WTC11 (cell line): ENCODE measurements at regions not wholly inside any gene's neighbourhood (a gene's known extent, or its start where the extent isn't known, plus 50 kb on each side); places are given as distances from the start of the nearest gene placed in this dataset.
"Not testable (repeated sequence)": the region's sequence is repeated elsewhere in the genome, so short reads cannot be mapped to it uniquely, and the experiment has no call there.

Experiments used
- ATAC-seq: fragments of 200-7000 bp; cut with Tn5 transposase; 2 replicates; pipeline ENCODE4 v1.10.0; 2021; ENCODE audit warnings: mild to moderate bottlenecking, moderate library complexity
- CTCF ChIA-PET: fragments of 300-600 bp; sonication (Branson Sonifier 250); formaldehyde crosslinking; loops from one replicate; lab custom pipeline; 2021; ENCODE audit warnings: antibody characterized with exemption; lab: Charles Lee
- POLR2A ChIA-PET: fragments of 350-600 bp; sonication (Branson Sonifier 250); formaldehyde crosslinking; loops from one replicate; lab custom pipeline; 2021; ENCODE audit warnings: antibody characterized with exemption; lab: Charles Lee
- DNase-seq: peaks from one replicate; pipeline ENCODE4 v3.0.0; 2021; ENCODE audit warnings: low spot score
- H3K27ac Mint-ChIP-seq: 2 replicates; pipeline ENCODE4 v1.8.0; 2021; ENCODE audit warnings: mixed read lengths
- H3K27me3 Mint-ChIP-seq: 2 replicates; pipeline ENCODE4 v1.8.0; 2021; ENCODE audit warnings: low read depth, mild to moderate bottlenecking, moderate library complexity, mixed read lengths
- H3K36me3 Mint-ChIP-seq: 2 replicates; pipeline ENCODE4 v1.8.0; 2021; ENCODE audit warnings: mixed read lengths
- H3K4me1 Mint-ChIP-seq: 2 replicates; pipeline ENCODE4 v1.8.0; 2022; ENCODE audit warnings: mixed read lengths
- H3K4me3 Mint-ChIP-seq: 2 replicates; pipeline ENCODE4 v1.8.0; 2021; ENCODE audit warnings: mild to moderate bottlenecking, moderate library complexity, mixed read lengths
- H3K9me3 Mint-ChIP-seq: 2 replicates; pipeline ENCODE4 v1.8.0; 2021; ENCODE audit warnings: mixed read lengths
- CTCF ChIP-seq: fragments of 200-600 bp; IDR thresholded peaks from 2 replicates; pipeline ENCODE4 v1.8.0; 2022; ENCODE audit warnings: antibody characterized with exemption
- E2F1 ChIP-seq: sonication (generic); formaldehyde crosslinking; IDR thresholded peaks from 2 replicates; pipeline ENCODE4 v1.8.0; 2022; ENCODE audit warnings: mild to moderate bottlenecking, missing genetic modification reagents
- ETV6 ChIP-seq: sonication (generic); formaldehyde crosslinking; IDR thresholded peaks from 2 replicates; pipeline ENCODE4 v1.8.1; 2022; ENCODE audit warnings: mild to moderate bottlenecking, missing genetic modification reagents
- TEAD1 ChIP-seq: sonication (generic); formaldehyde crosslinking; IDR thresholded peaks from 2 replicates; pipeline ENCODE4 v1.8.0; 2022; ENCODE audit warnings: mild to moderate bottlenecking, missing genetic modification reagents
- USF1 ChIP-seq: sonication (generic); formaldehyde crosslinking; IDR thresholded peaks from 2 replicates; pipeline ENCODE4 v1.8.0; 2022; ENCODE audit warnings: mild to moderate bottlenecking, missing genetic modification reagents
- ZBTB43 ChIP-seq: sonication (generic); formaldehyde crosslinking; IDR thresholded peaks from 2 replicates; pipeline ENCODE4 v1.8.1; 2023; ENCODE audit warnings: mild to moderate bottlenecking, missing genetic modification reagents
- ZMAT4 ChIP-seq: fragments of 250-450 bp; sonication (Bioruptor Pico); IDR thresholded peaks from 2 replicates; pipeline ENCODE4 v1.9.0; 2021; ENCODE audit warnings: mild to moderate bottlenecking

- H3K4me3 Mint-ChIP-seq: no peak overlapping the region
- CTCF ChIA-PET: no interaction called here
- POLR2A ChIA-PET: interaction anchor here (0.7 kb wide), 1 partner anchor 853 kb away, joined by 3 read pairs; no protein-coding TSS in a partner anchor
- DNase-seq (no peak), ATAC-seq (no peak)
- TF ChIP-seq CTCF: no peak
- TF ChIP-seq ETV6 (CRISPR knock-in tag): no peak
- no peak for TF ChIP-seq USF1
- TF ChIP-seq ZBTB43 (CRISPR knock-in tag): no peak
- H3K9me3 Mint-ChIP-seq: peaks cover 15% of the 10 kb centered on the region
- no peaks in the 10 kb centered on the region for H3K27me3 Mint-ChIP-seq
- H3K27ac Mint-ChIP-seq: no peak overlapping the region
- H3K4me1 Mint-ChIP-seq: no peaks in the 10 kb centered on the region
- no peaks in the 10 kb centered on the region for H3K36me3 Mint-ChIP-seq
Observed at GRCh38 chr4:188737251-188738002, 598.2 kb downstream of the TRIML1 start.

- H3K4me3 Mint-ChIP-seq, H3K4me1 Mint-ChIP-seq, H3K27ac Mint-ChIP-seq, POLR2A ChIA-PET, H3K36me3 Mint-ChIP-seq, CTCF ChIA-PET, H3K27me3 Mint-ChIP-seq: not testable (repeated sequence)
- ATAC-seq (peak; percentile 39; the same call in 1 of the 2 replicates), DNase-seq (peak; percentile 13)
- peaks cover 14% of the 10 kb centered on the region for H3K9me3 Mint-ChIP-seq
Observed at GRCh38 chr4:188738290-188738689, 599.0 kb downstream of the TRIML1 start.

- ATAC-seq, H3K4me3 Mint-ChIP-seq, H3K4me1 Mint-ChIP-seq, POLR2A ChIA-PET, H3K36me3 Mint-ChIP-seq, DNase-seq, CTCF ChIA-PET, H3K9me3 Mint-ChIP-seq, H3K27ac Mint-ChIP-seq, H3K27me3 Mint-ChIP-seq: not testable (repeated sequence)
Observed at GRCh38 chr4:188740172-188740571, 600.9 kb downstream of the TRIML1 start.

- DNase-seq, CTCF ChIA-PET, H3K27me3 Mint-ChIP-seq, H3K27ac Mint-ChIP-seq, H3K36me3 Mint-ChIP-seq, H3K4me3 Mint-ChIP-seq, POLR2A ChIA-PET, H3K9me3 Mint-ChIP-seq, H3K4me1 Mint-ChIP-seq: not testable (repeated sequence)
- peak; percentile 76 for ATAC-seq
Observed at GRCh38 chr4:188740791-188741190, 601.5 kb downstream of the TRIML1 start.

- Mint-ChIP-seq H3K4me3 (no peak overlapping the region), H3K36me3 (peaks cover 23% of the 10 kb centered on the region), H3K27me3 (no peaks in the 10 kb centered on the region), H3K4me1 (no peaks in the 10 kb centered on the region), H3K9me3 (peaks cover 48% of the 10 kb centered on the region), H3K27ac (no peak overlapping the region)
- no peak for TF ChIP-seq TEAD1 (CRISPR knock-in tag)
- TF ChIP-seq E2F1 (CRISPR knock-in tag): no peak
- TF ChIP-seq ZMAT4 (CRISPR knock-in tag): no peak
- CTCF ChIA-PET: no interaction called here
- POLR2A ChIA-PET: no interaction called here
- ATAC-seq (no peak), DNase-seq (no peak)
Observed at GRCh38 chr4:188754372-188755002, 615.2 kb downstream of the TRIML1 start.
